Rectal smooth muscle tissue (tissue), 1 donor: ENCODE measurements at regions not wholly inside any gene's neighbourhood (a gene's known extent, or its start where the extent isn't known, plus 50 kb on each side); places are given as distances from the start of the nearest gene placed in this dataset.

Source experiments
- H3K27ac ChIP-seq: one replicate; pipeline ENCODE4 v1.7.0; 2013; ENCODE audit warnings: low read depth, low read length, inconsistent platforms
- H3K27me3 ChIP-seq: one replicate; pipeline ENCODE4 v1.7.0; 2013; ENCODE audit warnings: low read length; ENCODE audit not compliant: control insufficient read depth, insufficient read depth
- H3K36me3 ChIP-seq: one replicate; pipeline ENCODE4 v1.7.0; 2013; ENCODE audit warnings: low read length; ENCODE audit not compliant: control insufficient read depth, insufficient read depth
- H3K4me1 ChIP-seq: one replicate; pipeline ENCODE4 v1.7.0; 2013; ENCODE audit warnings: low read length; ENCODE audit not compliant: control insufficient read depth, insufficient read depth
- H3K4me3 ChIP-seq: one replicate; pipeline ENCODE4 v1.7.0; 2013; ENCODE audit warnings: low read length
- H3K9ac ChIP-seq: one replicate; pipeline ENCODE4 v1.7.0; 2013; ENCODE audit warnings: low read length

DNA sequence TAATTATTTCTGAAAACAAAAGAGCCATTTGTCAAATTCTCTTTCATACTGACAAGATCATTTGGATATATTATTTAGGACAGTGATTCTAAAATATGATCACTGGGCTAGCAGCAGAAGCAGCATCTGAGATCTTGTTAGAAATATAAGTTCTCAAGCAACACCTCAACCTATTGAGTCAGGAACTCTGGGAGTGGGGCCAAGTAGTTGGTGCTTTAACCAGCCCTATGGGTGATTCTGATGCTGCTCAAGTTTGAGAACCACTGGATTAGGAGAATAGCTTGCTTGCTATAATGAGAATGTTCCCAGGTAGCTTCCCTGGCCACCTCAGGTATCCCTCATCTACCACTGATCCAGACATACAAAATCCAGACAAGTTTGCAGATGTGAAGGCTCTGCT is 466.9 kb upstream of the CELF4 start:
- no peak overlapping the region for H3K9ac ChIP-seq
- no peak overlapping the region for H3K27ac ChIP-seq
- H3K27me3 ChIP-seq = no peaks in the 10 kb centered on the region
- H3K4me1 ChIP-seq = no peaks in the 10 kb centered on the region
- H3K36me3 ChIP-seq = no peaks in the 10 kb centered on the region
- no peak overlapping the region for H3K4me3 ChIP-seq

DNA sequence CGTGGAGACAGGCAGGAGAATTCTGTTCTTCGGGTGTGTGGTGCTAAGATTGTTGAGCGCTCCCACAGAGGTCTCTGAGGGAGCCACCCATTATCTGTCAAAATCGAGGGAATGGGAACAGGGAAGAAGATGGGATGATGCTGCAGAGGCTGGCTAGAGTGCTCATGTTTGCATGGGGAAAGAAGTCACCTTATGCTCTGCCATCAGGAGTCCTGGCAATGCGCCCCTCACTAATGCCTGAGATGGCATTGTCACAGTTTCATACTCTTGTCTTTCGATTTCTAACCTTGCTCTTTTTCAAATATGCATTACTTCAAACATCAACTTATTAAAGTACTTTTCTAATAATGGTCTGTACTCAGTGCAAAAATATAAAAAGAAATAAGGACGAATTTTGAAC is 463.3 kb upstream of the CELF4 start:
- Histone ChIP-seq H3K4me1 (no peaks in the 10 kb centered on the region), H3K27ac (no peak overlapping the region), H3K4me3 (no peak overlapping the region), H3K9ac (no peak overlapping the region), H3K27me3 (no peaks in the 10 kb centered on the region), H3K36me3 (no peaks in the 10 kb centered on the region)

DNA sequence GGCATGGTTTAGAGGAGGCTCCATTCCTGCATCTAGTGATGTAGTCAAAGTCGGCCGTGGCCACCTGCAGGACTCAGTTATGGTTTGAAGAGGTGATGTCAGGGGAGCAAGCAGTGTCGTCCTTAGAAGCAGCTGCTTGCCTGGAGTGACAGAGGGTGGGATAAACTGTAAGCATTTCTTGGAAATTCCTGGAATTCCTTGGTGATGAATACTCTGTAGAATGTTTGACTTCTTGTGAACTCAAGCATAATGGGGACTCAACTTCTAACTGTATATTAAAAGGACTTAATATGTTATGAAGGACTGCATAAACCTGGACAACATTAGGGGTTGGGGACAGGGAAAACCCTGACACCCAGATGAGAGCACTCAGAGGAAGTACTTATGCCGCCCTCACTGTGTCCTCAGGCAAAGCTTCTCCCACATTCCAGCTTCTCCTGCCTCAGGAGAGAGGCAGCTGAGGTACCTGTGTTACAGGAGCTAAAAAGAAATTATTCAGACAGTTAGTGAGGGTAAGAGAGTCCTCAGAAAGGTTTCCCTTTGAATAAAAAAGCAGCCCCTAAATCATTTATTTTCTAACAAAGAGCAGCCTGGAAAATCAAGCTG is 459.9 kb upstream of the CELF4 start:
- H3K9ac ChIP-seq = no peak overlapping the region
- H3K4me3 ChIP-seq = no peak overlapping the region
- H3K4me1 ChIP-seq = no peaks in the 10 kb centered on the region
- H3K36me3 ChIP-seq = no peaks in the 10 kb centered on the region
- H3K27ac ChIP-seq = no peak overlapping the region
- no peaks in the 10 kb centered on the region for H3K27me3 ChIP-seq

DNA sequence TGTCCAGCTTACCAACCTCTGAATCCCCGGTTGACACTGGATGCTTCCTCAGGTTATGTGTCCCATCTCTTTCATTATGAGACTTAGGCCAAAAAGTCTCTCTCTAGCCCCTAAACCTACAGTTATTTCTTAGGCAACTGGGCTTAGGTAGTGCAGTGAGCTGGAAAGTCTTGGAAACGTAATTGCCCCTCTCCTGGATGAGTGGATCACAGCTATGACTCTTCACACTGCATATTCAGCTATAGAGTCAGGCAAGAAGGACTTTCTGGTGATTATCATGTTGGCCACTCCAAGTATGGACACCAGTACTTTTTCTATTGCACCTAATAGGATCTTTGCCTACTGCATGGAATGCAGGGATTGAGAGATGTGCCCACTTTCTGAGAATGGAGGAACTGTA is 458.3 kb upstream of the CELF4 start:
- H3K36me3 ChIP-seq = no peaks in the 10 kb centered on the region
- H3K27ac ChIP-seq = no peak overlapping the region
- no peak overlapping the region for H3K4me3 ChIP-seq
- H3K27me3 ChIP-seq = no peaks in the 10 kb centered on the region
- no peaks in the 10 kb centered on the region for H3K4me1 ChIP-seq
- H3K9ac ChIP-seq = no peak overlapping the region

GRCh38 chr18:38022234-38022633 is 456.6 kb upstream of the CELF4 start:
- H3K27ac ChIP-seq = no peak overlapping the region
- H3K4me1 ChIP-seq = no peaks in the 10 kb centered on the region
- no peak overlapping the region for H3K4me3 ChIP-seq
- no peaks in the 10 kb centered on the region for H3K27me3 ChIP-seq
- no peaks in the 10 kb centered on the region for H3K36me3 ChIP-seq
- no peak overlapping the region for H3K9ac ChIP-seq

GRCh38 chr18:38019292-38019691 is 453.7 kb upstream of the CELF4 start:
- Histone ChIP-seq H3K9ac (no peak overlapping the region), H3K27me3 (no peaks in the 10 kb centered on the region), H3K27ac (no peak overlapping the region), H3K4me1 (no peaks in the 10 kb centered on the region), H3K36me3 (no peaks in the 10 kb centered on the region), H3K4me3 (no peak overlapping the region)

DNA sequence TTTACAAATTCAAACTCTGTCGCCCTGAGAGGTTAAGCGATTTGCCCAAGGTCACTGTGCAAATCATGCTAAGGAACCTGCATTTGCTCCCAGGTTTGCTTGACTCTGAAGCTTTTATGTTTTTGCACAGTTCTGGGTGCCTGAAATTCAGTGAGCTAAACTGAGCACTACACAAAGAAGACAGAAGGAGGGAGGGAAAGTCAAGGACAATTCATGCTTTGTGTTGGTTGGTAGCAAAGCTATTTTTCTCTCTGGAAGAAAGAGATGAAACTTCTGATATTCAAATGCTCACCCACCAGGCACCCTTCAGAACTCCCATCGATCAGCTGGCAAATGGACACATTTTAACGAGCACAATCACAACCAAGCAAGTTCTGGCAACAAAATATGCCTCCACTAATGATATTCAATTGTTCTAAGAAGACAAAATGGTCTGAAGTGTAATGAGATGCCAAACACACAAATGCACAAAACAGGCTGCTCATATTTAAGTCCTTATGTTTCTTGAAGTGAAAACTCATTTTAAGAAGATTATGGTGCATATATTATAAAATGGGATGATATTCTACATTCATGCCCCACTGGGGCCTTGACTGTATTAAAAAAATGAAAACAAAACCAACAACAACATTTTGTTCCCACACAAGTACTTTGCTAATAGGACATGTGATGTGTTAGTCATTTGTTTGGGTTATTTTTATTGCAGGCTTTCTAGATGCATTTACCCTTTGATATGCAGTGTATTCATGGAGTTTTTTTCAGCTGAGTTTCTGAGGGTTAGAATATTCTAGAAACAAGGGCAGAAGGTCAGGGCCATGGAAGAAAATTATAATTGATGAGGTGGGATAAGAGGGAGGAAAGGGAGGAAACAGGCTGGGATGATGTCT is 445.6 kb upstream of the CELF4 start:
- H3K9ac ChIP-seq = no peak overlapping the region
- H3K4me1 ChIP-seq = no peaks in the 10 kb centered on the region
- H3K27me3 ChIP-seq = no peaks in the 10 kb centered on the region
- H3K27ac ChIP-seq = no peak overlapping the region
- no peak overlapping the region for H3K4me3 ChIP-seq
- no peaks in the 10 kb centered on the region for H3K36me3 ChIP-seq

GRCh38 chr18:38010037-38010436 is 444.4 kb upstream of the CELF4 start:
- no peaks in the 10 kb centered on the region for H3K4me1 ChIP-seq

DNA sequence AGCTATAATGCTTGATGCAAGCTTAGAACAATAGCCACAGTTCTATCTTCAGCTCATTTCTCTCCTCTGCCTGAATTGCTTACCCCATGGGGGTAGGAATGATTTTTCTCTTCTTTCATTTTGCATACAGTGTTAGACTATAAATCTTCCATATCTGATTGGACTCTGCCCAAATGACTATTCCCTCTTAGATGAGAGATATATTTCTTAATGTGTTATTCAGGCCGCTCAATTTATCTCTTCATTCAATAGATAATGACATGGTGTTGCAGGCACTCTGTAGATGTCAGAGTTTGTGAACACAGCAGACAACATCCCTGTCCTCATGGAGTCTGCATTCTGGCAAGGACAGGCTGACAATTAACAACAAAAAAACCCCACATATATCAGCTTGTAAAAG is 443.7 kb upstream of the CELF4 start:
- Histone ChIP-seq H3K4me3 (no peak overlapping the region), H3K9ac (no peak overlapping the region), H3K36me3 (no peaks in the 10 kb centered on the region), H3K27me3 (no peaks in the 10 kb centered on the region), H3K27ac (no peak overlapping the region), H3K4me1 (no peaks in the 10 kb centered on the region)

More at GRCh38 chr18:38010037-38010436, 444.4 kb upstream of the CELF4 start:
- Histone ChIP-seq H3K36me3 (no peaks in the 10 kb centered on the region), H3K27ac (no peak overlapping the region), H3K4me3 (no peak overlapping the region), H3K27me3 (no peaks in the 10 kb centered on the region), H3K9ac (no peak overlapping the region)

GRCh38 chr18:38007676-38008330 is 442.2 kb upstream of the CELF4 start:
- Histone ChIP-seq H3K9ac (no peak overlapping the region), H3K36me3 (no peaks in the 10 kb centered on the region), H3K4me1 (no peaks in the 10 kb centered on the region), H3K4me3 (no peak overlapping the region), H3K27me3 (no peaks in the 10 kb centered on the region), H3K27ac (no peak overlapping the region)

DNA sequence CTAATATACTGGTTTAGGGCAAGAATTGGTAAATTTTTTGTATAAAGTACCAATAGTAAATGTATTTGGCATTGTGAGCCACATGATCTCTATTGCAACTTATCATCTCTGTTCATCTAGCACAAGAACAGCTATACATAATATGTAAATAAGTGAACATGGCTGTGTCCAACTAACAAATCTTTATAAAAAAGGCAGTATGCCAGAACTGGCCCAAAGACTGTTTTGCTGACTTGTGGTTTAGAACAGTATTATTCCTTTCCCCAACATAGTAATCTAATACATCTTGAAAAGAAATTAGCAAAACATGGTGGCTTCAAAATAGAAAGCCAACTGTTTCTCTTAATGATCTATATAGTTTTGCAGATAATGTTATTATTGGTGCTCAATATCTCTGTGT is 441.4 kb upstream of the CELF4 start:
- Histone ChIP-seq H3K9ac (no peak overlapping the region), H3K36me3 (no peaks in the 10 kb centered on the region), H3K27me3 (no peaks in the 10 kb centered on the region), H3K27ac (no peak overlapping the region), H3K4me1 (no peaks in the 10 kb centered on the region), H3K4me3 (no peak overlapping the region)

DNA sequence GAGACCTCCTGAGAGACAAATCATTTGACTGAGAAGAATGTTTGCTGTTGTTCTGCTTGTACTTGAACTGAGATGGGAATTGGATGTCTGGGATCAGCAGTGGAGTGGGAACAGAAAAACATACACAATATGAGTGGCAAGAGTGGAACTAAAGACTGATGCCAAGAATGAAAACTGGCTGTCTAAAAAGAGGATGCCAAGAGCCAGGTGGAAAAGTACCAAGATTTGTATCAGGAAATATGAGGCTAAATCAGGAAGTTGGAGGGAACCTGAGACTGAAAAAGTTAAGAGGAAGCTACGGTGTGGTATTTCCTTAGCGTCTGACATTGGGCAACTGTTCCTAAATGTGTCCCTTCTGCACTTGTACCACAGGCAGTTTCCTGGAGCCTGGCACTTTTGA is 440.9 kb upstream of the CELF4 start:
- no peaks in the 10 kb centered on the region for H3K27me3 ChIP-seq
- no peak overlapping the region for H3K9ac ChIP-seq
- no peaks in the 10 kb centered on the region for H3K4me1 ChIP-seq
- no peak overlapping the region for H3K27ac ChIP-seq
- no peaks in the 10 kb centered on the region for H3K36me3 ChIP-seq
- H3K4me3 ChIP-seq = no peak overlapping the region
